SK-N-SH treated with all-trans-retinoic acid at 6 μM for 48 hours (cell line): ENCODE measurements at regions not wholly inside any gene's neighbourhood (a gene's known extent, or its start where the extent isn't known, plus 50 kb on each side); places are given as distances from the start of the nearest gene placed in this dataset.

ENCODE experiments used
- BACH2 ChIP-seq: fragments of 250-450 bp; sonication (Bioruptor Pico); IDR thresholded peaks from 2 replicates; pipeline ENCODE4 v1.9.0; 2021; ENCODE audit warnings: mild to moderate bottlenecking, borderline replicate concordance
- CSDC2 ChIP-seq: fragments of 250-450 bp; sonication (Bioruptor Pico); IDR thresholded peaks from 2 replicates; pipeline ENCODE4 v1.5.0; 2020; ENCODE audit warnings: mild to moderate bottlenecking, moderate library complexity
- GLIS3 ChIP-seq: fragments of 250-450 bp; sonication (Bioruptor Pico); IDR thresholded peaks from 2 replicates; pipeline ENCODE4 v1.5.0; 2020; ENCODE audit warnings: mild to moderate bottlenecking, moderate library complexity
- ISL1 ChIP-seq: fragments of 250-450 bp; sonication (Bioruptor Pico); IDR thresholded peaks from 2 replicates; pipeline ENCODE4 v2.1.2; 2022; ENCODE audit warnings: mild to moderate bottlenecking, moderate library complexity
- ZNF8 ChIP-seq: fragments of 450-650 bp; formaldehyde crosslinking; IDR thresholded peaks from 2 replicates; pipeline ENCODE4 v1.5.0; 2020; ENCODE audit warnings: mild to moderate bottlenecking, moderate library complexity
- TF ChIP-seq, protein P1 (sequence below): fragments of 250-450 bp; sonication (Bioruptor Pico); IDR thresholded peaks from 2 replicates; pipeline ENCODE4 v1.5.1; 2020; ENCODE audit warnings: low read depth, mild to moderate bottlenecking, moderate library complexity

DNA sequence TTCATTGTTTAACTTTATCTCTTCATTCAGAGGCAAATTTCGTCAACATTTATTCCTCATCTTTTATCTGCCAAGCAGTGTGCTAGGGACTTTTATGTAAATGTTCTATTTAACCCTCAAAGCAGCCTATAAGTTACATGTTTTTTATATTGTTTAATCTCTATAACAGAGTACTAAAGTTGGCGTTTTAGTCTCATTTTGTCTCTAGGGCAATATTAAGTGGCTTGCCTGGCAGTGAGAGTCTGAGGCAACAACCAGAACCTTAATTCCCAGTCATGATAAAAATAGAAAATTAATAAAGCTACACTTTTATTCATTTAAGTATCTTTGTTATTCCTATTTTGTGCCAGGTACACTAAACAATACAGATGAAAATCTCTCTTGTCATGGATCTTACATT is 994.3 kb upstream of the ADGRL2 start:
- TF ChIP-seq, protein P1, sequence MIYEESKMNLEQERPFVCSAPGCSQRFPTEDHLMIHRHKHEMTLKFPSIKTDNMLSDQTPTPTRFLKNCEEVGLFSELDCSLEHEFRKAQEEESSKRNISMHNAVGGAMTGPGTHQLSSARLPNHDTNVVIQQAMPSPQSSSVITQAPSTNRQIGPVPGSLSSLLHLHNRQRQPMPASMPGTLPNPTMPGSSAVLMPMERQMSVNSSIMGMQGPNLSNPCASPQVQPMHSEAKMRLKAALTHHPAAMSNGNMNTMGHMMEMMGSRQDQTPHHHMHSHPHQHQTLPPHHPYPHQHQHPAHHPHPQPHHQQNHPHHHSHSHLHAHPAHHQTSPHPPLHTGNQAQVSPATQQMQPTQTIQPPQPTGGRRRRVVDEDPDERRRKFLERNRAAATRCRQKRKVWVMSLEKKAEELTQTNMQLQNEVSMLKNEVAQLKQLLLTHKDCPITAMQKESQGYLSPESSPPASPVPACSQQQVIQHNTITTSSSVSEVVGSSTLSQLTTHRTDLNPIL: no peak
- no peak for TF ChIP-seq BACH2 (CRISPR knock-in tag)
- TF ChIP-seq GLIS3 (CRISPR knock-in tag): no peak
- no peak for TF ChIP-seq CSDC2 (CRISPR knock-in tag)
- no peak for TF ChIP-seq ZNF8
- no peak for TF ChIP-seq ISL1
